OCI-LY1 (cell line): ENCODE measurements at regions not wholly inside any gene's neighbourhood (a gene's known extent, or its start where the extent isn't known, plus 50 kb on each side); places are given as distances from the start of the nearest gene placed in this dataset.

Experiments
- H2AFZ ChIP-seq: fragments of 200-600 bp; sonication (generic), shearing (Covaris generic); 2 replicates; pipeline ENCODE4 v1.6.0; 2014; ENCODE audit warnings: antibody characterized with exemption, mild to moderate bottlenecking, low read length
- H3F3A ChIP-seq: fragments of 200-600 bp; sonication (generic), shearing (Covaris generic); 2 replicates; pipeline ENCODE4 v1.6.0; 2014; ENCODE audit warnings: mild to moderate bottlenecking, antibody characterized with exemption, low read length, moderate library complexity; ENCODE audit not compliant: insufficient read depth
- H3K27ac ChIP-seq: fragments of 200-600 bp; sonication (generic); 2 replicates; pipeline ENCODE4 v1.5.1; 2014; ENCODE audit warnings: low read length, mixed run types, mild to moderate bottlenecking, low read depth; ENCODE audit not compliant: poor library complexity, severe bottlenecking
- H3K27me3 ChIP-seq: fragments of 200-600 bp; sonication (generic); 2 replicates; pipeline ENCODE4 v1.6.0; 2014; ENCODE audit warnings: antibody characterized with exemption, mild to moderate bottlenecking, low read length, moderate library complexity; ENCODE audit not compliant: insufficient read depth
- H3K36me3 ChIP-seq: fragments of 200-600 bp; sonication (generic); 2 replicates; pipeline ENCODE4 v1.6.1; 2014; ENCODE audit warnings: mild to moderate bottlenecking, antibody characterized with exemption, low read length, moderate library complexity, mixed read lengths; ENCODE audit not compliant: insufficient read depth
- H3K4me1 ChIP-seq: fragments of 200-600 bp; sonication (generic); 2 replicates; pipeline ENCODE4 v1.5.1; 2014; ENCODE audit warnings: mild to moderate bottlenecking, low read length, moderate library complexity; ENCODE audit not compliant: insufficient read depth, severe bottlenecking
- H3K4me2 ChIP-seq: fragments of 200-600 bp; sonication (generic), shearing (Covaris generic); 2 replicates; pipeline ENCODE4 v1.6.1; 2014; ENCODE audit warnings: low read length
- H3K4me3 ChIP-seq: fragments of 200-600 bp; sonication (generic); 2 replicates; pipeline ENCODE4 v1.5.1; 2014; ENCODE audit warnings: low read length, low read depth, mild to moderate bottlenecking, mixed read lengths; ENCODE audit not compliant: poor library complexity, severe bottlenecking
- H3K79me2 ChIP-seq: fragments of 200-600 bp; shearing (Covaris generic); 2 replicates; pipeline ENCODE4 v1.6.1; 2016; ENCODE audit warnings: mixed run types, low read length, mixed read lengths; ENCODE audit not compliant: insufficient read depth
- H3K9ac ChIP-seq: fragments of 200-600 bp; sonication (generic), shearing (Covaris generic); 2 replicates; pipeline ENCODE4 v1.6.1; 2014; ENCODE audit warnings: mild to moderate bottlenecking, low read length, mixed read lengths
- H3K9me2 ChIP-seq: fragments of 200-600 bp; sonication (generic), shearing (Covaris generic); 2 replicates; pipeline ENCODE4 v1.6.1; 2014; ENCODE audit warnings: low read depth, mild to moderate bottlenecking, low read length, mixed read lengths
- H3K9me3 ChIP-seq: fragments of 200-600 bp; shearing (Covaris generic); 2 replicates; pipeline ENCODE4 v1.6.1; 2014; ENCODE audit warnings: low read length, mixed read lengths
- H4K20me1 ChIP-seq: fragments of 200-600 bp; sonication (generic), shearing (Covaris generic); 2 replicates; pipeline ENCODE4 v1.6.0; 2016; ENCODE audit warnings: mild to moderate bottlenecking, low read length; ENCODE audit not compliant: insufficient read depth
- EZH2 ChIP-seq: fragments of 200-600 bp; sonication (generic), shearing (Covaris generic); IDR thresholded peaks from 2 replicates; pipeline ENCODE4 v1.8.0; 2017; ENCODE audit warnings: borderline replicate concordance, mixed run types, mild to moderate bottlenecking, antibody characterized with exemption, low read length, moderate library complexity, mixed read lengths
- TF ChIP-seq, protein P1 (sequence below): fragments of 200-600 bp; sonication (generic), shearing (Covaris generic); IDR thresholded peaks from 2 replicates; pipeline ENCODE4 v1.5.1; 2017; ENCODE audit warnings: mild to moderate bottlenecking, antibody characterized with exemption, low read length, moderate library complexity, mixed read lengths

- H3K9ac ChIP-seq, result no peak overlapping the region
- no peaks in the 10 kb centered on the region for H3K79me2 ChIP-seq
- H3K27me3 ChIP-seq, result no peaks in the 10 kb centered on the region
- H3K27ac ChIP-seq, result no peak overlapping the region
- H3K9me3 ChIP-seq, result no peaks in the 10 kb centered on the region
- no peaks in the 10 kb centered on the region for H3K36me3 ChIP-seq
- H3F3A ChIP-seq, result no peaks in the 10 kb centered on the region
- no peak for TF ChIP-seq EZH2
- TF ChIP-seq, protein P1, sequence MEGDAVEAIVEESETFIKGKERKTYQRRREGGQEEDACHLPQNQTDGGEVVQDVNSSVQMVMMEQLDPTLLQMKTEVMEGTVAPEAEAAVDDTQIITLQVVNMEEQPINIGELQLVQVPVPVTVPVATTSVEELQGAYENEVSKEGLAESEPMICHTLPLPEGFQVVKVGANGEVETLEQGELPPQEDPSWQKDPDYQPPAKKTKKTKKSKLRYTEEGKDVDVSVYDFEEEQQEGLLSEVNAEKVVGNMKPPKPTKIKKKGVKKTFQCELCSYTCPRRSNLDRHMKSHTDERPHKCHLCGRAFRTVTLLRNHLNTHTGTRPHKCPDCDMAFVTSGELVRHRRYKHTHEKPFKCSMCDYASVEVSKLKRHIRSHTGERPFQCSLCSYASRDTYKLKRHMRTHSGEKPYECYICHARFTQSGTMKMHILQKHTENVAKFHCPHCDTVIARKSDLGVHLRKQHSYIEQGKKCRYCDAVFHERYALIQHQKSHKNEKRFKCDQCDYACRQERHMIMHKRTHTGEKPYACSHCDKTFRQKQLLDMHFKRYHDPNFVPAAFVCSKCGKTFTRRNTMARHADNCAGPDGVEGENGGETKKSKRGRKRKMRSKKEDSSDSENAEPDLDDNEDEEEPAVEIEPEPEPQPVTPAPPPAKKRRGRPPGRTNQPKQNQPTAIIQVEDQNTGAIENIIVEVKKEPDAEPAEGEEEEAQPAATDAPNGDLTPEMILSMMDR, result no peak
- H2AFZ ChIP-seq, result no peak overlapping the region
- no peaks in the 10 kb centered on the region for H3K4me1 ChIP-seq
- no peak overlapping the region for H3K4me3 ChIP-seq
- no peak overlapping the region for H3K4me2 ChIP-seq
- no peaks in the 10 kb centered on the region for H4K20me1 ChIP-seq
- no peaks in the 10 kb centered on the region for H3K9me2 ChIP-seq
Measured at GRCh38 chr5:138665261-138665660, 88.0 kb upstream of the CTNNA1 start.

GRCh38 chr5:138664276-138664943, 88.8 kb upstream of the CTNNA1 start:
- H3K4me1 ChIP-seq, result no peaks in the 10 kb centered on the region
- no peaks in the 10 kb centered on the region for H3K36me3 ChIP-seq
- H3K27ac ChIP-seq, result no peak overlapping the region
- no peaks in the 10 kb centered on the region for H4K20me1 ChIP-seq
- TF ChIP-seq, protein P1, result no peak
- no peak for TF ChIP-seq EZH2
- H3K4me2 ChIP-seq, result no peak overlapping the region
- no peaks in the 10 kb centered on the region for H3K79me2 ChIP-seq
- H2AFZ ChIP-seq, result no peak overlapping the region
- H3K9me2 ChIP-seq, result no peaks in the 10 kb centered on the region
- no peaks in the 10 kb centered on the region for H3F3A ChIP-seq
- H3K27me3 ChIP-seq, result no peaks in the 10 kb centered on the region
- H3K4me3 ChIP-seq, result no peak overlapping the region
- no peak overlapping the region for H3K9ac ChIP-seq
- no peaks in the 10 kb centered on the region for H3K9me3 ChIP-seq

- Histone ChIP-seq H3K27ac (no peak overlapping the region), H4K20me1 (no peaks in the 10 kb centered on the region), H3K9ac (no peak overlapping the region), H3F3A (no peaks in the 10 kb centered on the region), H3K4me1 (no peaks in the 10 kb centered on the region), H3K4me2 (no peak overlapping the region), H3K79me2 (no peaks in the 10 kb centered on the region), H3K27me3 (no peaks in the 10 kb centered on the region), H3K4me3 (no peak overlapping the region), H2AFZ (no peak overlapping the region), H3K36me3 (no peaks in the 10 kb centered on the region), H3K9me3 (no peaks in the 10 kb centered on the region), H3K9me2 (no peaks in the 10 kb centered on the region)
- TF ChIP-seq EZH2, result no peak
- TF ChIP-seq, protein P1, result no peak
Measured at GRCh38 chr5:138663561-138663960, 88.4 kb upstream of the HSPA9 start.
